ENCODE measurements at regions not wholly inside any gene's neighbourhood (a gene's known extent, or its start where the extent isn't known, plus 50 kb on each side); places are given as distances from the start of the nearest gene placed in this dataset.

DNA sequence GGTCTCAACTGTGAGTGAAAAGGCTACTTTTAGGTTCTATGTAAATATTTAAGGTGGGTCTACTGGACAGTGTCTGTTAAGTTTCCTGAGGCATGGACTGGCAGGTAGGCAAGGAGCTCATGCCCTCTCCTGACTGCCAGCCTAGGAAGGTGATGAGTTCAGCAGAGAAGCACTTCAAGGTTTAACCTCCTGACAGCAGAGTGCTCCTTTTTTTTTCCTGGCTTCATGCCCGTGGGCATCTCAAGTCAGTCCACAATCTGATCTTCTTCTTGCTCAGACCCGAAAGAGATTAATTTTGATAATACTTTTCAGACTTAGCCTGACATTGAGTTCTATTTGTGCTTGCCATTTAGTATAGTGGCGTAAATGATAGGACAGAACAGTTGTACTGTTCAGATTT, 241.9 kb upstream of the NREP start:
- Histone ChIP-seq H3K4ac (ENCODE audit: low read depth, low read length) (peak overlapping the region; percentile 97), H3K27ac (ENCODE audit: insufficient read depth, low read length) (peak overlapping the region; percentile 79), H3K79me1 (ENCODE audit: low read depth in 1 of 2, low read length in 2 of 2) (no peaks in the 10 kb centered on the region), H3K56ac (ENCODE audit: extremely low read depth, insufficient read depth, low read length) (peak overlapping the region; percentile 83), H3K23ac (ENCODE audit: low read depth, low read length) (peak overlapping the region; percentile 82), H3K9me1 (ENCODE audit: insufficient read depth, low read length) (peaks cover 12% of the 10 kb centered on the region), H4K8ac (ENCODE audit: low read depth in 2 of 2, low read length in 2 of 2) (peak overlapping the region; percentile 81 to 95), H3K14ac (replicated peaks; ENCODE audit: low read depth, low read length) (peak overlapping the region; percentile 92), H2BK15ac (ENCODE audit: low read depth, low read length) (peak overlapping the region; percentile 97), H2BK120ac (ENCODE audit: low read depth, low read length) (peak overlapping the region; percentile 97), H3K4me1 (ENCODE audit: control insufficient read depth, insufficient read depth, low read length) (peaks cover 15% of the 10 kb centered on the region), H4K5ac (ENCODE audit: low read depth, low read length) (peak overlapping the region; percentile 97), H4K91ac (ENCODE audit: insufficient read depth, low read depth, low read length) (peak overlapping the region; percentile 94), H3K18ac (ENCODE audit: low read depth, low read length) (peak overlapping the region; percentile 99), H4K20me1 (ENCODE audit: insufficient read depth, low read length) (no peaks in the 10 kb centered on the region), H3K27me3 (ENCODE audit: control insufficient read depth, insufficient read depth, low read length) (no peaks in the 10 kb centered on the region), H2AK9ac (replicated peaks; ENCODE audit: low read depth, low read length, poor library complexity) (peak overlapping the region; percentile 21), H2AFZ (replicated peaks; ENCODE audit: low read length, poor library complexity) (peak overlapping the region; percentile 18), H2AK5ac (ENCODE audit: low read depth, low read length) (peak overlapping the region; percentile 98), H3K9me3 (ENCODE audit: control insufficient read depth, insufficient read depth, low read length) (no peaks in the 10 kb centered on the region), H3K36me3 (ENCODE audit: control insufficient read depth, insufficient read depth, low read length) (no peaks in the 10 kb centered on the region), H3K4me2 (ENCODE audit: low read depth, low read length) (peak overlapping the region; percentile 17; the same call in 1 of the 2 replicates), H3K9ac (ENCODE audit: low read depth, low read length) (peak overlapping the region; percentile 16; the same call in 1 of the 2 replicates), H3K4me3 (ENCODE audit: insufficient read depth, low read depth, low read length) (no peak overlapping the region), H2BK20ac (ENCODE audit: low read depth, low read length) (peak overlapping the region; percentile 97), H2BK5ac (ENCODE audit: low read depth, low read length, poor library complexity, severe bottlenecking) (peak overlapping the region; percentile 94)
- ChIA-PET POLR2A (ENCODE audit: unreplicated experiment) (interaction anchor here (1.2 kb wide), 1 partner anchor 241 kb away, joined by 4 read pairs; no protein-coding TSS in a partner anchor), CTCF (no interaction called here)
- BruUV-seq (replicated peaks) = no TSS peak
- in situ Hi-C loops (cut with MboI; ENCODE audit: low sequenced_read_pairs) = loop anchor here (5.0 kb wide), 1 partner anchor 257 kb away; no protein-coding TSS in a partner anchor
- ATAC-seq (ENCODE audit: low read depth) (no peak), DNase-seq (no peak)
- TF ChIP-seq MAZ (IDR thresholded peaks at IDR 0.05; ENCODE audit: borderline replicate concordance, low read depth, low read length) (no peak), BHLHE40 (IDR thresholded peaks at IDR 0.05; ENCODE audit: low read depth, low read length) (no peak), CHD1 (IDR thresholded peaks at IDR 0.05; ENCODE audit: low read depth, low read length) (no peak), RCOR1 (IDR thresholded peaks at IDR 0.05; ENCODE audit: insufficient replicate concordance, low read length) (no peak), FOS (IDR thresholded peaks at IDR 0.05; ENCODE audit: low read depth, low read length) (no peak), CEBPB (IDR thresholded peaks at IDR 0.05; ENCODE audit: low read depth, low read length) (no peak)
- intact Hi-C loops (cut with micrococcal nuclease) = loop anchor here (2.0 to 5.0 kb wide), 2 partner anchors 148 to 447 kb away; no protein-coding TSS in a partner anchor
- dilution Hi-C loops (cut with HindIII; ENCODE audit: low sequenced_read_pairs, unreplicated experiment) = no loop called here
- WGBS, 2 experiments (ENCODE audit: extremely low coverage in 2 of 2, insufficient read length in 1 of 2) = no CpG with 5 or more reads among the region's 3 CpGs
